SJCRH30 (cell line): ENCODE measurements at regions not wholly inside any gene's neighbourhood (a gene's known extent, or its start where the extent isn't known, plus 50 kb on each side); places are given as distances from the start of the nearest gene placed in this dataset.
A peak's percentile ranks its signal among the peaks of the same experiment; 100 is the strongest.
"Not testable (repeated sequence)": the region's sequence is repeated elsewhere in the genome, so short reads cannot be mapped to it uniquely, and the experiment has no call there.

Source experiments
- DNase-seq, 2 experiments: peaks; one replicate each; pipeline ENCODE4 v3.0.0-alpha.2; 2015 to 2020
- H3K27ac ChIP-seq: fragments of 250-450 bp; sonication (Bioruptor Pico); 2 replicates; pipeline ENCODE4 v1.5.1; 2020; ENCODE audit warnings: mild to moderate bottlenecking, moderate library complexity
- H3K27me3 ChIP-seq: fragments of 250-450 bp; sonication (Bioruptor Pico); 2 replicates; pipeline ENCODE4 v1.5.1; 2020; ENCODE audit warnings: mild to moderate bottlenecking, moderate library complexity
- H3K36me3 ChIP-seq: fragments of 250-450 bp; sonication (Bioruptor Pico); 2 replicates; pipeline ENCODE4 v1.5.1; 2020; ENCODE audit warnings: mild to moderate bottlenecking, moderate library complexity
- H3K4me1 ChIP-seq: fragments of 250-450 bp; sonication (Bioruptor Pico); 2 replicates; pipeline ENCODE4 v1.5.1; 2020; ENCODE audit warnings: mild to moderate bottlenecking, moderate library complexity
- H3K4me3 ChIP-seq: fragments of 250-450 bp; sonication (Bioruptor Pico); 2 replicates; pipeline ENCODE4 v1.5.1; 2020; ENCODE audit warnings: mild to moderate bottlenecking, moderate library complexity
- H3K9me3 ChIP-seq: fragments of 250-450 bp; sonication (Bioruptor Pico); replicated peaks from 2 replicates; pipeline ENCODE4 v1.5.1; 2020; ENCODE audit warnings: mild to moderate bottlenecking, moderate library complexity

GRCh38 chr5:18366234-18366633, 732.0 kb downstream of the TAF11L14 start:
- H3K4me1 ChIP-seq: no peaks in the 10 kb centered on the region
- no peaks in the 10 kb centered on the region for H3K36me3 ChIP-seq
- no peaks in the 10 kb centered on the region for H3K9me3 ChIP-seq
- DNase-seq: no peak
- H3K4me3 ChIP-seq: no peak overlapping the region
- H3K27me3 ChIP-seq: no peaks in the 10 kb centered on the region
- no peak overlapping the region for H3K27ac ChIP-seq

GRCh38 chr5:18370531-18370930, 736.3 kb downstream of the TAF11L14 start:
- no peak overlapping the region for H3K27ac ChIP-seq
- no peaks in the 10 kb centered on the region for H3K27me3 ChIP-seq
- no peaks in the 10 kb centered on the region for H3K9me3 ChIP-seq
- no peak for DNase-seq
- H3K4me3 ChIP-seq: no peak overlapping the region
- no peaks in the 10 kb centered on the region for H3K4me1 ChIP-seq
- no peaks in the 10 kb centered on the region for H3K36me3 ChIP-seq

- Histone ChIP-seq H3K27ac (no peak overlapping the region), H3K4me3 (no peak overlapping the region), H3K27me3 (no peaks in the 10 kb centered on the region), H3K36me3 (no peaks in the 10 kb centered on the region), H3K9me3 (no peaks in the 10 kb centered on the region), H3K4me1 (no peaks in the 10 kb centered on the region)
- no peak for DNase-seq
Observed at GRCh38 chr5:18375641-18376040, 741.4 kb downstream of the TAF11L14 start.

- Histone ChIP-seq H3K4me1 (no peaks in the 10 kb centered on the region), H3K4me3 (no peak overlapping the region), H3K27ac (no peak overlapping the region), H3K36me3 (no peaks in the 10 kb centered on the region), H3K9me3 (no peaks in the 10 kb centered on the region), H3K27me3 (no peaks in the 10 kb centered on the region)
- no peak for DNase-seq
Observed at GRCh38 chr5:18378066-18378465, 743.8 kb downstream of the TAF11L14 start.

- no peaks in the 10 kb centered on the region for H3K9me3 ChIP-seq
- no peaks in the 10 kb centered on the region for H3K4me1 ChIP-seq
- H3K36me3 ChIP-seq: no peaks in the 10 kb centered on the region
- H3K4me3 ChIP-seq: no peak overlapping the region
- no peak for DNase-seq
- no peak overlapping the region for H3K27ac ChIP-seq
- H3K27me3 ChIP-seq: no peaks in the 10 kb centered on the region
Observed at GRCh38 chr5:18379189-18379588, 744.9 kb downstream of the TAF11L14 start.

GRCh38 chr5:18380729-18381362, 746.6 kb downstream of the TAF11L14 start:
- Histone ChIP-seq H3K27ac (no peak overlapping the region), H3K36me3 (no peaks in the 10 kb centered on the region)
- DNase-seq: no peak

GRCh38 chr5:18393565-18394442, 759.5 kb downstream of the TAF11L14 start:
- no peaks in the 10 kb centered on the region for H3K9me3 ChIP-seq
- no peak overlapping the region for H3K27ac ChIP-seq
- H3K27me3 ChIP-seq: no peaks in the 10 kb centered on the region
- H3K4me3 ChIP-seq: no peak overlapping the region
- H3K36me3 ChIP-seq: no peaks in the 10 kb centered on the region
- DNase-seq: peak; percentile 19 to 67
- no peaks in the 10 kb centered on the region for H3K4me1 ChIP-seq

More at GRCh38 chr5:18380729-18381362, 746.6 kb downstream of the TAF11L14 start:
- Histone ChIP-seq H3K4me1 (no peaks in the 10 kb centered on the region), H3K9me3 (no peaks in the 10 kb centered on the region), H3K4me3 (no peak overlapping the region), H3K27me3 (no peaks in the 10 kb centered on the region)

GRCh38 chr5:18394443-18394804, 760.2 kb downstream of the TAF11L14 start:
- H3K27ac ChIP-seq: no peak overlapping the region

GRCh38 chr5:18395126-18396110, 761.2 kb downstream of the TAF11L14 start:
- no peak for DNase-seq
- H3K9me3 ChIP-seq: no peaks in the 10 kb centered on the region
- H3K27ac ChIP-seq: no peak overlapping the region
- H3K4me3 ChIP-seq: no peak overlapping the region
- H3K27me3 ChIP-seq: no peaks in the 10 kb centered on the region
- no peaks in the 10 kb centered on the region for H3K4me1 ChIP-seq
- no peaks in the 10 kb centered on the region for H3K36me3 ChIP-seq

More at GRCh38 chr5:18394443-18394804, 760.2 kb downstream of the TAF11L14 start:
- Histone ChIP-seq H3K27me3 (no peaks in the 10 kb centered on the region), H3K36me3 (no peaks in the 10 kb centered on the region), H3K4me1 (no peaks in the 10 kb centered on the region), H3K4me3 (no peak overlapping the region), H3K9me3 (no peaks in the 10 kb centered on the region)
- no peak for DNase-seq

- Histone ChIP-seq H3K9me3 (no peaks in the 10 kb centered on the region), H3K27ac (no peak overlapping the region), H3K36me3 (no peaks in the 10 kb centered on the region), H3K4me1 (no peaks in the 10 kb centered on the region), H3K4me3 (no peak overlapping the region), H3K27me3 (no peaks in the 10 kb centered on the region)
- no peak for DNase-seq
Observed at GRCh38 chr5:18397371-18397770, 763.1 kb downstream of the TAF11L14 start.

- Histone ChIP-seq H3K27me3 (no peaks in the 10 kb centered on the region), H3K27ac (no peak overlapping the region), H3K9me3 (no peaks in the 10 kb centered on the region), H3K4me1 (no peaks in the 10 kb centered on the region), H3K36me3 (no peaks in the 10 kb centered on the region), H3K4me3 (no peak overlapping the region)
- no peak for DNase-seq
Observed at GRCh38 chr5:18397891-18398290, 763.6 kb downstream of the TAF11L14 start.

- not testable (repeated sequence) for H3K4me3 ChIP-seq, H3K4me1 ChIP-seq, H3K27ac ChIP-seq, H3K9me3 ChIP-seq, DNase-seq, H3K36me3 ChIP-seq, H3K27me3 ChIP-seq
Observed at GRCh38 chr5:18399461-18400327, 765.4 kb downstream of the TAF11L14 start.

- H3K4me1 ChIP-seq: no peaks in the 10 kb centered on the region
- H3K36me3 ChIP-seq: no peaks in the 10 kb centered on the region
- no peak overlapping the region for H3K27ac ChIP-seq
- no peaks in the 10 kb centered on the region for H3K9me3 ChIP-seq
- no peak for DNase-seq
- no peaks in the 10 kb centered on the region for H3K27me3 ChIP-seq
- no peak overlapping the region for H3K4me3 ChIP-seq
Observed at GRCh38 chr5:18403141-18403540, 768.9 kb downstream of the TAF11L14 start.

GRCh38 chr5:18403941-18404438, 769.7 kb downstream of the TAF11L14 start:
- no peaks in the 10 kb centered on the region for H3K36me3 ChIP-seq
- H3K27ac ChIP-seq: no peak overlapping the region
- H3K4me3 ChIP-seq: no peak overlapping the region
- no peaks in the 10 kb centered on the region for H3K4me1 ChIP-seq
- H3K9me3 ChIP-seq: no peaks in the 10 kb centered on the region
- no peak for DNase-seq
- no peaks in the 10 kb centered on the region for H3K27me3 ChIP-seq
